HG03442 (cell line): ENCODE measurements at regions not wholly inside any gene's neighbourhood (a gene's known extent, or its start where the extent isn't known, plus 50 kb on each side); places are given as distances from the start of the nearest gene placed in this dataset.
"Not testable (repeated sequence)": the region's sequence is repeated elsewhere in the genome, so short reads cannot be mapped to it uniquely, and the experiment has no call there.

ENCODE experiments used
- ATAC-seq: cut with Tn5 transposase; IDR thresholded peaks from one replicate; pipeline ENCODE4 v1.9.1; 2021; ENCODE audit warnings: mild to moderate bottlenecking, moderate library complexity; ENCODE audit not compliant: unreplicated experiment

GRCh38 chr6:121593011-121593641, 157.7 kb downstream of the GJA1 start:
- ATAC-seq = no peak

- ATAC-seq = no peak
Observed at GRCh38 chr6:121594053-121594452, 158.6 kb downstream of the GJA1 start.

- no peak for ATAC-seq
Observed at GRCh38 chr6:121595646-121596045, 160.2 kb downstream of the GJA1 start.

- no peak for ATAC-seq
Observed at GRCh38 chr6:121596441-121596840, 161.0 kb downstream of the GJA1 start.

GRCh38 chr6:121597654-121598053, 162.2 kb downstream of the GJA1 start:
- ATAC-seq = no peak

- ATAC-seq = not testable (repeated sequence)
Observed at GRCh38 chr6:121599331-121599730, 163.9 kb downstream of the GJA1 start.

- no peak for ATAC-seq
Observed at GRCh38 chr6:121600389-121601168, 165.1 kb downstream of the GJA1 start.

GRCh38 chr6:121603486-121603885, 168.0 kb downstream of the GJA1 start:
- ATAC-seq = no peak

GRCh38 chr6:121607721-121608120, 172.3 kb downstream of the GJA1 start:
- no peak for ATAC-seq

- ATAC-seq = no peak
Observed at GRCh38 chr6:121608270-121608669, 172.8 kb downstream of the GJA1 start.

- no peak for ATAC-seq
Observed at GRCh38 chr6:121609281-121609680, 173.8 kb downstream of the GJA1 start.

- ATAC-seq = no peak
Observed at GRCh38 chr6:121612927-121613326, 177.5 kb downstream of the GJA1 start.

GRCh38 chr6:121614115-121614514, 178.7 kb downstream of the GJA1 start:
- ATAC-seq = no peak

- no peak for ATAC-seq
Observed at GRCh38 chr6:121615493-121615892, 180.0 kb downstream of the GJA1 start.

GRCh38 chr6:121616406-121616805, 181.0 kb downstream of the GJA1 start:
- no peak for ATAC-seq

- ATAC-seq = no peak
Observed at GRCh38 chr6:121617388-121617787, 181.9 kb downstream of the GJA1 start.

- ATAC-seq = no peak
Observed at GRCh38 chr6:121619013-121619412, 183.6 kb downstream of the GJA1 start.

- ATAC-seq = no peak
Observed at GRCh38 chr6:121619987-121620740, 184.7 kb downstream of the GJA1 start.

- ATAC-seq = no peak
Observed at GRCh38 chr6:121627761-121628160, 192.3 kb downstream of the GJA1 start.

- ATAC-seq = no peak
Observed at GRCh38 chr6:121630716-121631115, 195.3 kb downstream of the GJA1 start.

GRCh38 chr6:121631752-121632151, 196.3 kb downstream of the GJA1 start:
- not testable (repeated sequence) for ATAC-seq

GRCh38 chr6:121633309-121633708, 197.9 kb downstream of the GJA1 start:
- no peak for ATAC-seq
